ENCODE measurements at regions not wholly inside any gene's neighbourhood (a gene's known extent, or its start where the extent isn't known, plus 50 kb on each side); places are given as distances from the start of the nearest gene placed in this dataset.

DNA sequence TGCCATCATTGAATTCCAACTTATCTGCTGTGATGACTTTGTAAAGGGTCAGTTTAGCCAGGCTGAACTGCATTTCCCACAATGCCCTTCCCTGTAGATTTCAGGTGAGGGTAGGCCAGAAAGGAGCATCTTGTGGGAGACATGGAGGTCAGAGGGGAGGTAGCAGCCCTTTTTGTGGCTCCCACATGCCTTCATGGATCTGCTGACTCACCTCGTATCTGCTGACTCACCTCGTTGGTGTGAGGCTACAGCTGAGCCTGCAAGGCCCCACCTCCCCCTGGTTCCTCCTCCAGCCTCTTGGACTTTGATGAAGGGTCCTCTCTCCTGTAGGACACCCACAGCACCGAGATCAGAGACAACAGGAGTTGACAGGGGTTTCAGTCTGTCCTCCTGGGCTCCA is 102.5 kb downstream of the SALL1 start:
- no peak overlapping the region for H3K4me3 Mint-ChIP-seq
- ATAC-seq = no peak
- no peaks in the 10 kb centered on the region for H3K4me1 Mint-ChIP-seq
- H3K27ac Mint-ChIP-seq = no peak overlapping the region
- peaks cover 2% of the 10 kb centered on the region for H3K9me3 Mint-ChIP-seq
- H3K36me3 Mint-ChIP-seq = no peaks in the 10 kb centered on the region
- no peaks in the 10 kb centered on the region for H3K27me3 Mint-ChIP-seq

DNA sequence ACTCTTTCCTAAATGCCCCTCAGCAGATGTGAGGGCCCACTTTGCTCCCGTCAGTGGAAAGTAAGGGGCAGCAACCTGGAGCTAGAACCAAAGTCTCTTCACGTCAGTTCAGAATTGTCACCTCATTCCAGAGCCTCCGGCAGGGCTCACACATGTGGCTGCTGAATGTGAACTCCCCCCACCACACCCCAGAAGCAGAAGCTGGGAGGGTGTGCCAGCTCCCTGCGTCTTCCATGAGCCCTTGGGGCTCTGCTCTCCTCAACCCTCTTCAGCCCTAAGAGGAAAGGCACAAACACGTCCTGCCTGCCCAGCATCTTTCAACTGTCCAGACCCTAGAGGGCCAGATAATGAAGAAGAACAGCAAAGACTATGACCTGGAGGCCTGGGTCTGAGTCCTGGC is 105.3 kb downstream of the SALL1 start:
- no peak for ATAC-seq
- peaks cover 2% of the 10 kb centered on the region for H3K9me3 Mint-ChIP-seq
- peaks cover under 1% of the 10 kb centered on the region for H3K27me3 Mint-ChIP-seq
- H3K27ac Mint-ChIP-seq = no peak overlapping the region
- H3K4me1 Mint-ChIP-seq = no peaks in the 10 kb centered on the region
- H3K4me3 Mint-ChIP-seq = no peak overlapping the region
- H3K36me3 Mint-ChIP-seq = no peaks in the 10 kb centered on the region

DNA sequence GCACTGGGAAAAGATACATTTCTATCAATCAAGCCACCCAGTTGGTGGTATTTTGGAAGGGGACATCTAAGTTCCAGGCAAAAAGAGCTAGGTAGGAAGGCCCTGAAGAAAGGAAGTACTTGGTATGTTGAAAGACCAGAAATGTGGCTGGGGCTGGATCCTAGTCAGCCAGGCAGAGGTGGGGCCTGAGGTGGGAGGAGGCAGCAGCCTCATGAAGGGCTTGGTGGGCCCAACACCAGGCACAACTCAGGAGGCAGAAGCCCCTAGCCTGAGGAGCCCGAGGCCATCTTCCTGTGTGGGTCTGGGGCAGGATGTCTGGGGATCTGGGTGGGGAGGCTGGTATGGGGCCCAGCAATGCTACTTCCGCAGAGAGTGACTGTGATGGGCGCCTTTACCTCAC is 105.9 kb downstream of the SALL1 start:
- no peak for ATAC-seq
- H3K27ac Mint-ChIP-seq = no peak overlapping the region
- H3K27me3 Mint-ChIP-seq = peaks cover 7% of the 10 kb centered on the region
- H3K4me3 Mint-ChIP-seq = no peak overlapping the region
- peaks cover 6% of the 10 kb centered on the region for H3K9me3 Mint-ChIP-seq
- H3K36me3 Mint-ChIP-seq = no peaks in the 10 kb centered on the region
- no peaks in the 10 kb centered on the region for H3K4me1 Mint-ChIP-seq

DNA sequence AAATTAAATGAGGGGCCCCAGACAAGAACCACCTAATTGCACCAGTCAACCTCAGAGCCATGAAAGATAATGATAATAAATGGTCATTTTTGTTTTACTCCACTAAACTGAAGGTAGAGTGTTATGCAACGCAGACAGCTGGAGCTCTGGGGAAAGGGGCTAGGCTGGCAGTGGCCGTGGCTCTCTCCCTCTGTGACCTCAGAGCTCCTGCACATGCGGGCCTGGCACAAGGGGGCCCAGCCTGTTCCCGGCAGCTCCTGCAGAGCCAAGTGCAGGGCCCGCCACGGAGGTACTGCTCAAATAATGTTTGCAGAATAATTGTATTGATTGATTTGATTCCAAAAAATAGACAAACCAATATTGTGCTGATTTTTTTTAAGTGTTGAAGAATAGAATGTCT is 109.5 kb downstream of the SALL1 start:
- ATAC-seq = no peak
- Mint-ChIP-seq H3K27me3 (peaks cover 21% of the 10 kb centered on the region), H3K4me1 (no peaks in the 10 kb centered on the region), H3K36me3 (no peaks in the 10 kb centered on the region), H3K27ac (no peak overlapping the region), H3K9me3 (peaks cover 3% of the 10 kb centered on the region), H3K4me3 (no peak overlapping the region)

DNA sequence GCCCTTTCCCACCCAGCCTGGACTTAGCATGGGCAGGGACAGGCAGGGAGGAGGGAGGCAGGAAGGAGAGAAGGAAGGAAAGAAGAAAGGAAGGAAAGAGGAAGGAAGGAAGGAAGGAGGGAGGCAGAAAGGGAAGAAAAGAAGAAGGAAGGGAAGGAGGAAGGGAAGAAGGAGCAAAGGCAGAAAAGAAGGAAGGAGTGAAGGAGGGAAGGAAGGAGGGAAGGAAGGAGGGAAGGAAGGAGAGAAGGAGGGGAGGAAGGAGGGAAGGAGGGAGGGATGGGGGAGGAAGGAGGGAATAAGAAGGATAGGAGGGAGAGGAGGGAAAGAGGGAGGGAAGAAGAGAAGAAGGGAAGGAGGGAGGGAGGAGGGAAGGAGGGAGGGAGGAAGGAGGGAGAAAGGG is 110.4 kb downstream of the SALL1 start:
- Mint-ChIP-seq H3K4me3 (no peak overlapping the region), H3K27ac (no peak overlapping the region), H3K9me3 (peaks cover 3% of the 10 kb centered on the region), H3K27me3 (peaks cover 21% of the 10 kb centered on the region), H3K36me3 (no peaks in the 10 kb centered on the region), H3K4me1 (no peaks in the 10 kb centered on the region)
- ATAC-seq = no peak

DNA sequence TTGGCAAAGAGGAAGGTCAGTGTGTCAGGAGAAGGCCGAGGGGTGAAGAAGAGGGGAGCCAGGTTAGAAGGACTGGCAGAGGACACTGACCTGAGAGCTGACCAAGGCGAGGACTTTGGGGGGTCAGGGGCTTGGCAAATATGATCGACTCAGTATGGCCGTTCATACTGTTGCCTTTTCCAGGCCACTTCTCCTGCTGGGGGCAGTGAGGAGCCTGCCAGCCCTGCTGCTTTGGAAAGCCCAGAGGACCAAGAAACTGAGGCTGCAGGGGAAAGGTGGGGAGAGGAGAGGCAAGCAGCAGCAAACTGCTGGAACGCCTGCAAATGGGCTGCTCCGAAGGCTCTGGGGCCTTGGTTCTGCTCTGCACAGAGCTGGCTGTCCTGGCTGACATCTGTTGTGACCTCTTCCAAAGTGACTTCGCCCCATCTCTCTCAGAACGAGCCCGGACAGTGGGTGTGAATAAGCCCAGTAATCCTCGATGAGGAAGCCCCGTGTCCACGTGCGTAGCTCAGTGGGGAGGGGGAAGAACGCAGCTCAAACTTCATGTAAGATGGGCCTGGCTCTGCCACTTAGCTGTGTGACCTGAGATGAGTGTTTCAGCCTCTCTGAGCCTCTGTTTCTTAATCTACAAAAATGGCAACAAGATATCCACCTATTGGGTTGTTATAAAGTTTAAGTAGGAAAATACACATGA is 111.3 kb downstream of the SALL1 start:
- Mint-ChIP-seq H3K36me3 (no peaks in the 10 kb centered on the region), H3K4me3 (no peak overlapping the region), H3K9me3 (peaks cover 3% of the 10 kb centered on the region), H3K27ac (no peak overlapping the region), H3K4me1 (no peaks in the 10 kb centered on the region), H3K27me3 (peaks cover 21% of the 10 kb centered on the region)
- ATAC-seq = no peak

DNA sequence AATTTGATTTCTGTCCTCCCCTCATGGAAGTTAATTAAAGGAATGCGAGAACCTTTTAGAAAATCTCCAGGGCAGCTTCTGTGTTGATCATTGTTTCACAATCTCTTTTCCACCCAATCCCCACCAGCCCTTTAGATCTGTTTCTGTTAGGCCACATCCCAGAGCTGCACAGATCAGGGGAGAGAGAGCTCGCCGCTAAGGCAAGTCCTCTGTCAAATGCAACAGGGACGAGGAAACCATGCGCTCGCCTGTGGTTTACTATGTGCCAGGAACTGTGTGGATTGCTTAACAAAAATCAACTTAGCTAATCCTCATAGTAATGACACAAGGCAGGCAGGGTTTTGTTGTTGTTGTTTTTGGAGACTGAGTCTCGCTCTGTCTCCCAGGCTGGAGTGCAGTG is 115.4 kb downstream of the SALL1 start:
- H3K27ac Mint-ChIP-seq = no peak overlapping the region
- H3K4me3 Mint-ChIP-seq = no peak overlapping the region
- peaks cover 20% of the 10 kb centered on the region for H3K27me3 Mint-ChIP-seq
- H3K9me3 Mint-ChIP-seq = peaks cover 6% of the 10 kb centered on the region
- ATAC-seq = no peak
- H3K4me1 Mint-ChIP-seq = no peaks in the 10 kb centered on the region
- no peaks in the 10 kb centered on the region for H3K36me3 Mint-ChIP-seq

DNA sequence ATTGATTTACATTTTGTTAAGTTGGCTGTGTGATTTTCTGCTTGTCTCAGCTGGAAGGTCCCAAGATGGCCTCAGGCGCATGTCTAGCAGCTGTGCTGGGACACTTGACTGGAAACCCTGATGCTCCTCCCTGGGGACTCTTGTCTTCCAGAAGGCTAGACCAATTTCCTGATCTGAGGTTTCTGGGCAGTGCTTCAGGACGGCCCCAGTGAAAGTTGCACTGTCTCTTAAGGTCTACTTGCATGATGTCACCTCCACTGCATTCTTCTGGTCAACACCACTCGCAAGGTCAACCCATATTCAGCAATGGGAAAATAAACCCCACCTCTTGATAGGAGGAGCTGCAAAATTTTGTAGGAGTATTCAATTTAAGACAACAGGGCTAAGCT is 116.0 kb downstream of the SALL1 start:
- peaks cover 14% of the 10 kb centered on the region for H3K27me3 Mint-ChIP-seq
- H3K4me1 Mint-ChIP-seq = no peaks in the 10 kb centered on the region
- no peak overlapping the region for H3K27ac Mint-ChIP-seq
- no peaks in the 10 kb centered on the region for H3K36me3 Mint-ChIP-seq
- ATAC-seq = no peak
- no peak overlapping the region for H3K4me3 Mint-ChIP-seq
- H3K9me3 Mint-ChIP-seq = peaks cover 3% of the 10 kb centered on the region

DNA sequence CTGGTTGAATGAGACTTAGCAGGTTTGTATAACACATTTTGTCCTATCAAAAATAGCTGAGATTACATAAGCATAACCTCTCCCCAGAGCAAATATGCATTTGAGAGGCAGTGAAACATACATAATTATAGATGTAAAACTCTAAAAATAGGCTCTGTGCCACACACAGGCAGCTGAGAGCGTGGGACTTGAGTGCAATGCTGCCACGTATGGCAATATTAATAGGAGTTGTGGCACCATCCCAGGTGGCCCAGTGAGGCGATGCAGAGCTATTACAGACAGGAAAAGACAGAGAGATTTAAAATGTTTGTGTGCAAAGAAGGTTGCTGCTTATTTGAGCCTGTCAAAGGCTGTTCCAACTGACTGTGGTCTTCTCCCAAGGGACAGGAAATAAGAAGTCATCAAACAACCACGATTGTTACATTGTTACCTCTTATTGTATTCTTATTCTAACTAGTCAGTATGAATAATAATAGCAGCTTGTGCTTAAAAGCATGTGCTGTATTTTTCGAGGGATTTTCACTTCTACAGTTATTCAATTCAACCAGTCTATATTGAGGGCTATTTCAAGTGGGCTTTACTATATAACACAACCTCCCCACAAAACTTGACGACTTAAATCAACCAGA is 116.5 kb downstream of the SALL1 start:
- Mint-ChIP-seq H3K36me3 (no peaks in the 10 kb centered on the region), H3K4me1 (no peaks in the 10 kb centered on the region), H3K4me3 (no peak overlapping the region), H3K9me3 (peaks cover 3% of the 10 kb centered on the region), H3K27ac (no peak overlapping the region), H3K27me3 (peaks cover 10% of the 10 kb centered on the region)
- no peak for ATAC-seq

DNA sequence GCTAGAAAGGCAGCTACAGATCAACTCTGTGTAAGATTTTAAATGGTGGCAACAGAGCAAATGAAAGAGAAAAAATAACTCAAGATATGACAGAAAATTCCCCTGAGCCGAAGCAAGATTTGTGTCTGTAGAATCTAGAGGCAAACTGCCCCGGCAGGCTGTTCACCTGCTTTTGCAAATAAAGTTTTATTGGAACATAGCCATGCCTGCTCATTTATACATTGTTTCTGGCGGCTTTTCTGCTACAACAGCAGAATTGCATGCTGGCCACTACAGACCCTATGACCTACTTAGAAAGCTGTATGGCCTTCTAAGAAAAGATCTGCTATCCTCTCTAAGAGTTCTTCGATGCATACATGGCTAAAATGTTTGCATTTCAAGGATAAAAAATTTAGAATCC is 119.5 kb downstream of the SALL1 start:
- Mint-ChIP-seq H3K4me1 (no peaks in the 10 kb centered on the region), H3K36me3 (no peaks in the 10 kb centered on the region), H3K4me3 (no peak overlapping the region), H3K27me3 (no peaks in the 10 kb centered on the region), H3K9me3 (peaks cover 5% of the 10 kb centered on the region), H3K27ac (no peak overlapping the region)
- no peak for ATAC-seq

DNA sequence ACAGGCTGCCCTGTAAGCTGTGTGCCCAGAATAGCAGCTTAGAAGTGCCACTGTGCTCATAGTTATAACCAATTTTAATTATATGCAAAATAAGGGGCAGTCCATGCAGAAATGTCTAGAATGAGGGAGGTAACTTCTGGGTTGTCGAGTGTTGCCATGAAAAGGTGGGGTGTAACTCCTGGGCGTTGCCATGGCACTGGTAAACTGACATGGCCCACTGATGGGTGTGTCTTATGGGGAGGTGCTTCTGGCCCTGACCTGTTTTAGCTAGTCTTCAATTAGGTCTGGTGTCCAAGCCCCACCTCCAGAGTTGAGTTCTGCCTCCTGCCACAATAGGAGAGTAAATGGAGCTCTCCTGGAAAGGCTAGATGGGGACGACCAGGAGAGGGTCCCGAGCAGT is 120.6 kb downstream of the SALL1 start:
- Mint-ChIP-seq H3K9me3 (peaks cover 5% of the 10 kb centered on the region), H3K27me3 (no peaks in the 10 kb centered on the region), H3K4me1 (no peaks in the 10 kb centered on the region), H3K36me3 (no peaks in the 10 kb centered on the region), H3K4me3 (no peak overlapping the region), H3K27ac (no peak overlapping the region)
- no peak for ATAC-seq

DNA sequence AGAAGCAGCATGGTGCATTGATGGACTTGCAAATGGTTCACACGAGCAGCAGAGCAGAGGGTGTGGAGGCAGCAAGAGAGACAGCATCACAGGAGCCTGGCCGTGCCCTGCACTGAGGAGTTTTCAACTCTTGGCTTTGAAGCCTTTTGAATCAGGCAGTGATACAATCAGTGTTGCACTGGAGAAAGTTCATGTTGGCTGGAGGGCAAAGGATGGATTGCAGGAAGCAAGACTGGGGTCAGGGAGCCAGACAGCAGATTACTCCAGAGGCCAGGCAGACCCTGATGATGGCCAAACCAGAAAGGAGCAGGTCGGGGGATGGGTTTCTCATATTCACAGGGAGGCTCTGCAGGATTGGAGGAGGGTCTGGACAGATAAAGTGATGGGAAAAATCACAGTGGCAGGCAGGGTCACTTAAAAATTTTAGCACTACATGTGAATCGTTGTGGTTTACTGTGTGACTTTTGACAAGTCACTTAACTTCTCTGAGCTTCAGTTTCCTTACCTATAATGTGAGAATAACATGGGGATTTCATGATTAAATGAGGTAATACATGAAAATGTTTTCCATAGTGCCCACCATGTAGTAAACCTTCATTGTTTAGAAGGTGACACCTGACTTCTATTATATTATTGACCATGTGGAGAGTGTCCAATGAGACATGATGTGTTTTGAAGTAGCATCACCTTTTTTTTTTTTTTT is 125.3 kb downstream of the SALL1 start:
- ATAC-seq = no peak
- Mint-ChIP-seq H3K27me3 (no peaks in the 10 kb centered on the region), H3K4me1 (no peaks in the 10 kb centered on the region), H3K9me3 (peaks cover 2% of the 10 kb centered on the region), H3K27ac (no peak overlapping the region), H3K36me3 (no peaks in the 10 kb centered on the region), H3K4me3 (no peak overlapping the region)

DNA sequence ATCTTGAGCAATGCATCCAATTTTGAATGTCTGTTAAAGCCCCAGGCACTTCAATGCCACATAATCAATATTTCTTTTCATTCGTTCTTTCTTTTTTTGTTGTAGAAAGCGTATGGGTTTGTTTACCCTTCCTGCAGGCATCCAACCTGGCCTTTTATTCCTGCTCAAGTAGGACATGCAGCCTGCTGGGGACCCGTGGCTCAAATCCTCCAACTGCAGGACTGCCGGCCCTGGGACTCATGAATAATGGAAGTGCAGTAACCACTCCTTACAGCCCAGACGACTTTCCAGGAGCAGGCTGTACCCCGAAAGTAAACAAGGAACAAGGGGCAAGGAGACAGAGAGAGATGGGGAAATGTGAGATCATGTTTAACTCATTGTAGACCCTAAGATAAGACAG is 126.4 kb downstream of the SALL1 start:
- Mint-ChIP-seq H3K27ac (no peak overlapping the region), H3K27me3 (no peaks in the 10 kb centered on the region), H3K4me3 (no peak overlapping the region), H3K36me3 (no peaks in the 10 kb centered on the region), H3K4me1 (no peaks in the 10 kb centered on the region), H3K9me3 (peaks cover 2% of the 10 kb centered on the region)
- no peak for ATAC-seq

DNA sequence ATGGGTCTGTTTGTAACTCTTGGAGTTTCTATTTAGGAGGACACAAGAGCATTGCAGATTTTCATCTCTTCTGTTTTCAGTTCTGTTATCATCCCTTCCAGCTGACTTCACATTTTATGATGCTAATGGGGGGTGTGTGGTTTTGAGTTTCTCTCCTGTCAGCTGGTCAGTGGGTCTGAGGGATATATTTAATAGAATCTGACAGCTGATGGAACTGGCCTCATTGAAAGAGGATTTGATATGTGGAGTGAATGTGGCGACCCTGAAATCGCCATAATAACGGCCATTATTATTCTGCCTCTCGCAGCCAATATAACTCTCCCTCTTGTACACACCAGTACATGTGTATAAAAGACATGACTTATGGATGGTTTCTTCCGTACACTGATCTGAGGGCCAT is 128.1 kb downstream of the SALL1 start:
- Mint-ChIP-seq H3K4me1 (no peaks in the 10 kb centered on the region), H3K36me3 (no peaks in the 10 kb centered on the region), H3K9me3 (no peaks in the 10 kb centered on the region), H3K27ac (no peak overlapping the region), H3K4me3 (no peak overlapping the region), H3K27me3 (no peaks in the 10 kb centered on the region)
- no peak for ATAC-seq

DNA sequence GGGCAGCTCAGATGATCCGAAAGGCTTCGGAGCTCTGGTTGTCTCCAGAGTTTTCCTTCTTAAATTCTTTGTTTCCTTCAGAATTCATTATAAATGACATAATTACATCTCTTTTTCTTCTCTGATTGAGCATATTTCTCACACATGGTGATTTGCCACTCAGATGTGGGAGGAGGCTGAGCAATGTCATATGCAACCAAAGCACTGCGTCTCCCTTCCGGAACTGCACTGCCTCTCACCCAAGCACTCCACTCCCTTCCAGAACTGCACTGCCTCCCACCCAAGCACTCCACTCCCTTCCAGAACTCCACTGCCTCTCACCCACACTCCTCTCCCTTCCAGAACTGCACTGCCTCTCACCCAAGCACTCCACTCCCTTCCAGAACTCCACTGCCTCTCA is 131.5 kb downstream of the SALL1 start:
- Mint-ChIP-seq H3K27me3 (no peaks in the 10 kb centered on the region), H3K9me3 (peaks cover 3% of the 10 kb centered on the region), H3K4me1 (no peaks in the 10 kb centered on the region), H3K36me3 (no peaks in the 10 kb centered on the region), H3K4me3 (no peak overlapping the region), H3K27ac (no peak overlapping the region)
- no peak for ATAC-seq

DNA sequence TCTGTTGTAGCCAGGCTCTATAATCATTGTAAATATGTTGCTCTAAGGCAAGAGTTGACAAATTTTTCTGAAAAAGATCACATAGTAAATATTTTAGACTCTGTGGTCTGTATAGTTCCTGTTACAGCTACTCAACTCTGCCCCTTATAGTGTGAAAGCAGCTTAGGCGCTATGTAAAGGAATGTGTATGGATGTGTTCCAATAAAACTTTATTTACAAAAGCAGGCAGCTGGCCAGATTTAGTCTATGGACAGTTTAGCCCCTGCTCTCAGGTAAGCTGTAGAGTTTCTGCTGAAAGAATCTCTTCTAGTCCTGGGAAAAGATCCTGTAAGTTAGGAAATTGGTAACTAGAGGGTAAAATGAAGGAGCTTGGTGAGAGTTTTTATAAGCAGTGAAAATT is 133.1 kb downstream of the SALL1 start:
- no peak overlapping the region for H3K4me3 Mint-ChIP-seq
- ATAC-seq = no peak

More for the DNA sequence above, 133.1 kb downstream of the SALL1 start:
- Mint-ChIP-seq H3K36me3 (no peaks in the 10 kb centered on the region), H3K9me3 (peaks cover 3% of the 10 kb centered on the region), H3K27ac (no peak overlapping the region), H3K27me3 (no peaks in the 10 kb centered on the region), H3K4me1 (no peaks in the 10 kb centered on the region)

Data from stimulated activated memory B cell treated with anti-CD40 and anti-IgM and Interleukin-4, amounts not matched to agents 10 μg/mL and 1 μg/mL and 100 μg/mL, for 72 hours (primary cell).